Brain pericyte (primary cell): ENCODE measurements at regions not wholly inside any gene's neighbourhood (a gene's known extent, or its start where the extent isn't known, plus 50 kb on each side); places are given as distances from the start of the nearest gene placed in this dataset.

Experiments
- DNase-seq: peaks from one replicate; pipeline ENCODE4 v3.0.0-alpha.2; 2012; ENCODE audit warnings: low read depth, low spot score

DNA sequence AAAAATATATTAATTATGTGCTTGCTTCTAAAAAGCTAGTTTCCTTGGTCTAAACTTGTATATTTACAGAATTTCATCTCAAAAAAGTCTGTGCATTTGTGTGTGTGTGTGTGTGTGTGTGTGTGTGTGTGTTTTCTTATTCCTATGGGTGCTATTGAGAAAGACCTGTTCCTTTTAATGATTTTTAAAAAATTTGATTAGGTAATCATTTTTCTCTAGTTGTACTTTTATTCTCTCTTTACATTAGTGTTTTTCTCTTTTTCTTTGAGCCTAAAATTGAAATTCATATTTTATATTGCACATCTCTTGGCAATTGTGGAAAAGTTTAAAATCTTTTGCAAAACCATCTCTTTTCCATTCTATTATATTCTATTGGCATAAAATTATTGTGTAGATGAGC, 690.4 kb upstream of the NDST4 start:
- no peak for DNase-seq

DNA sequence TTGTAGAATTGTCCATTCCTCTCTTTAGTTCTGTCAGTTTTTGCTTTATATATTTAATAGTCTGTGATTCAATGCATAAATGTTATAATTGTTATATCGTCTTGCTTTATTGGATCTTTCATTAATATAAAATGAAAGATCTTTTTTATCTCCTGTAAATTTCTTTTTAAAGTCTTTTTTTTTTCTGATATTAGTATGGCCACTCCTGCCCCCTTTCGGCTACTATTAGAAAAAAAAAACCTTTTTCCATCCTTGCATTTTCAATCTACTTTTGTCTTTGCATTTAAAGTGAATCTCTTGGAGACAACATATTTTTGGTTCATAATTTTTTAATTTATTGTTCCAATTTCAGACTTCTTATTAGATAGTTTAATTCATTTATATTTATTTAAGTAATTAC, 677.4 kb upstream of the NDST4 start:
- DNase-seq = no peak

DNA sequence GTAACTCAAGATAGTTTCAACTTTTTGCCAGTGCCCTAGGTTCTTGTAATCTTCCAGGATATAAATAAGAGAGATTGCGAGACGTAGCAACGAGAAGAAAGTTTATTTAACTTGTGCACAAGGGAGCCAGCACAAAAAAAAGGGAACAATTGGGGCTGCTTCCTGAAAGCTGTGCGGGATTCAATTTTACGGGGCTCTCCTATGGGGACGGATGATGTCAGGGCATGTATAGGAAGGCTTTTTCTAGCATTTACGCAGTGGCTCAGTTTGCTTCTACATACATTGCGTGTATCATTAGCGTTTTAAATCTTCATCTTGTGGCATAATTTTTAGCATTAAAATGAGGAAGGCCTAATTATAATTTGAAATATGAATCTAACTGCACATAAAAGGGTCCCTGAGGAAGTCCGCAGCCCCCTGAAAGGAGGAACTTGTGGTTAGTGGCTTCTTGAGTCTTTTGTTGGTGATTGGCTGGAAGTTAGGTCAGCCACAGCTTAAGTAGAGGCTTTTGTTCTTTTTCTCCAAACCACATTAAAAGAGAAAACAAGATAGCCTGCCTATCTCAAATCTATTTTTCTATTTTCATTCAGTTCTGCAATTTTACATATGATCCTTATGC, 668.2 kb upstream of the NDST4 start:
- DNase-seq = no peak

GRCh38 chr4:115780835-115781234, 667.4 kb upstream of the NDST4 start:
- DNase-seq = no peak

DNA sequence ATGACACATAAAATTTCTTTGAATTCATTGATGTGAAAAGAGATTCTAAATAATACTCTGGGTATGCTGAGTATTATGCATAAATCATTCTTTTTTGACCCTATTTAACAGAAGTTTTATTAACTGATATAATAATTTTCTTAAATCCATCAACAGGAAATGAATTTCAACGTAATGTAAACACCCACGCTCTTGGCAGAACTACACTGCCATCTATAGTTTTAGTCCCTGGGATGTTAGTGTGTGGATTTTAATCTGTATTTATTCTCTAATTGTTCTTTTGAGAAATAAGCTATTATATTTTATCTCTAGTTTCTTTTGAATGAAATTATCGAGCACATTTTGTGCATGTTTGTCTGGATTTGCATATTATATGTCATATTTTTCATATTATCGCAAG, 666.8 kb upstream of the NDST4 start:
- DNase-seq = no peak

DNA sequence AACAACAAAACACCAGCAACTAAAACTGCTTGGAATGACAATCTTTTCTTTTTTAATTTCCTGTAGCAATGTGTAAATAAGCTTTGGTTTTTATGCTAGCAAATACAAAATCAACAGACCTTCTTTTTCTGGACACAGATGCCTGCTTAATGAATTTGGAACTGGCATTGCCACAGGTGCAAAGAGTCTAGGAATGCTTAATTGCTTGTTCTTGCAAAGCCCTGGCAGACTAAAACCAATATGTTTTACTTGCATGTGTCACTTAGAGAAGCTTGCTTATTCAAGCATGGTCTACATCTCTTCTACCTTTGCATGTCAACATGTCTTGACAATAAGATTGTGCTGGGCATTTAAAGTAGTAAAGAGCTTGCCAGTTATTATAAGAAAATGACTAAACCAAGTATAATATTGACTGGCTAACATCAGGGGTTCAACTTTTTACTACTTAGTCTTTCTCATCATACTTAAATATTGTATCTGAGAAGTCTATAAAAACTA, 656.7 kb upstream of the NDST4 start:
- DNase-seq = no peak

DNA sequence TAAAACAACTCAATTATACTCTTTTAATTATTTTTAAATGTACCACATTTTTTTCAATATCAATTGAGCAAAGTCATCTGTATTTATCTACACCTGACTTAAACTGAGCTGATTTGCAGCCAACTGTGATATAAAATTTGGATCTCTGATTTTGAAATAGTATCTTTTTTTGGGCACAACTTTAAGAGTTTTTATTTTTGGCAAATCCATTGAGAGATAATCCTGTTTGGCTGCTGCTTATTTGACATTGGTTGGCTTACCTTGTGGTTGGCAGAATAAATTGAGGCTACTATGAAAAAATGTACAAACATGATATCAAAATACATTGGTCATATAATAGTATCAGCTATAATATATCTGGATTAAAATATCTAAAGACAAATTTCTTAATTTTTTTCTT, 656.0 kb upstream of the NDST4 start:
- no peak for DNase-seq

DNA sequence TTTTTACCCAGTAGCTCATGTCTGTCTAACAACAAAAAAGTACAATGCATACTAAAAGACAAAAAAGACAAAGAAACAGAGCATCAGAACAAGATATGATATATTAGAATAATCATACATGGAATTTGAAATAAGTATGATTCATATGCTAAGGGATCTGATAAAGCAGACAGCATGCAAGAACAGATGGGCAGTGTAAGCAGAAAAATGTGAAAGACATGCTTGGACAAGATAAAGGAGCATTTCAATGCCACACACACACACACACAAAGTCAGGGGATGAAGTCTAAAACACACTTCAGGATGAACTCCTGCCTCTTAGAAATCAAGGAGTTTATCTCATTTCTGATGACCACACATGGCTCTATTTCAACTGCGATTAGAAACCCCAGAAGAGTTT, 649.6 kb upstream of the NDST4 start:
- no peak for DNase-seq

DNA sequence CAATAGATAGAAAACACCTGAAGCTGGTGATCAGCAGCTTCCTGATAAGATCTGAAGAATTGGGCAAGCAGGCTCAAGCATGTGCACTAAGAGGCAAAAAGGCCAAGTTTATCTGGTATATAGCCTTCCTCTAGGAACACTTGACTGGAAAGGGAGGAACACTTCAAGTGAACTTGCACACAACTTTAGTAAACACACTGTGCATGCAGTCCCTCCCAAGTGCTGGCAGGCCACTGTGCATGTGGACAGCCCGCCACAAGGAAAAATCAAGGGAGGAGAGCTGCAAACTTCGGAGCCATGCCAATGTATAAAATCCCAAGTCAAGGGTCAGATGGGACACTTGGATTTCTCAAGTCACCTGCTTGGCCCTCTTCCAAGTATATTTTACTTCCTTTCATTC, 645.8 kb upstream of the NDST4 start:
- no peak for DNase-seq

- no peak for DNase-seq
Observed at GRCh38 chr4:115749404-115749803, 636.0 kb upstream of the NDST4 start.

DNA sequence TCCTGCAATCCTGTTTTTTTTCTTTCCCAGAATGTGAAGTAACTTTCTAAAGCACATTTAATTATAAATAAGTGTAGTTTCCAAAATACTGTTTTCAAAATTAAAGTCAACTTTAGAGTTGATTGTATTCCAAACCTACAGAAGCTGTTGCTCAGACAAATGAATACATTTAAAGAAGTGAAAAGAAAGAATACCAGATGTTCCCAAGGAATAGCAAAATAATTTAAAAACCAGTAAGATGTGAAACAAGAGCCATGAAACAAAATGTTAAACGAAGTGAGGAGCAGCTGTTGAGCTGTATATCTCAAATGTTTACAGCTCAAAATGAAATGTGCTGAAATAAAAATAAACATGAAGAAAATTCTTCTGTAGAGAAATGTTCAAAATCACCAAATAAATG, 627.4 kb upstream of the NDST4 start:
- no peak for DNase-seq

DNA sequence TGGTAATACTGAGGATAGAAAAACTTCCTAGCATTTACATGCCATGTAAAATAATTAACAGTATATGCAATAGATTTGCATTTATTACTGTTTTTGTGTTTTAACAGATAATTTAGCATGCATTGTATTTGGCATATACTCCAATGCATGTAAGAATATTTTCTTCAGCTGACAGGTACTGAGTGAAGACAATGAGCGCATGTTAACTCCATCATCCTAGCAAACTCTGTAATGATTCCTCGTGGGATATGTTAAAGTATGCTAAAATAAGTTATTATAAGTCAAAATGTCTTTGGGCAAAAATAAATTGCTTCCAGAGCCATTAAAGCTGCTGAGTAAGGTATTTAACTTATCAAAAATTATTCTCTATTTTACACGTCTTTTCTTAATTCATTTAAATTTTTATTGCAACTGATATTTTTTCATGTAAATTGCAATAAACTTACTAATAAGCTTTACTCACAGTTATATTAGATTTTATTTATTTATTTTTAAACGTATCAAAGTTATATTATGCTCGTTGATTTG, 616.4 kb upstream of the NDST4 start:
- no peak for DNase-seq

GRCh38 chr4:115723621-115724020, 610.2 kb upstream of the NDST4 start:
- DNase-seq = no peak

GRCh38 chr4:115720611-115721010, 607.2 kb upstream of the NDST4 start:
- DNase-seq = no peak

DNA sequence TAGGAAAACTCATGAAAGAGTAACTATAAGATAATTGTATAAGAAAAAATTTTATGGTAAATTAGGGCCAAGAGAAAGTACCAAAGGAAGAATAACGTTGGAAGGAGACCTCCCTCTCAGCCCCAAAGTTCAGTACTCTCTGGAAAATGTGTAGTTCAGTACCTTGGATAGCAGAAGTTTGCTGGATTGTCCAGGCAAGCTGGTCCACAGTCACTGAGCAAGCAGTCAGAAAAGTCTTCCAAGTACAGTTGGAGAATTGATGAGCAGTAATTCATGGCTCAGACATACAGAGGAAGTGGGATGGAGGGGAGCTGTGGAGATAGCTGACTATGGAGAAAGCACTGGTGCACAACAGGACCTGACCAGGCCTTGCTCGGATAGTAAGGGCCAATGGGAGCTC, 598.2 kb upstream of the NDST4 start:
- no peak for DNase-seq

- DNase-seq = no peak
Observed at GRCh38 chr4:115688961-115689360, 575.5 kb upstream of the NDST4 start.

GRCh38 chr4:115687052-115687755, 573.8 kb upstream of the NDST4 start:
- no peak for DNase-seq

DNA sequence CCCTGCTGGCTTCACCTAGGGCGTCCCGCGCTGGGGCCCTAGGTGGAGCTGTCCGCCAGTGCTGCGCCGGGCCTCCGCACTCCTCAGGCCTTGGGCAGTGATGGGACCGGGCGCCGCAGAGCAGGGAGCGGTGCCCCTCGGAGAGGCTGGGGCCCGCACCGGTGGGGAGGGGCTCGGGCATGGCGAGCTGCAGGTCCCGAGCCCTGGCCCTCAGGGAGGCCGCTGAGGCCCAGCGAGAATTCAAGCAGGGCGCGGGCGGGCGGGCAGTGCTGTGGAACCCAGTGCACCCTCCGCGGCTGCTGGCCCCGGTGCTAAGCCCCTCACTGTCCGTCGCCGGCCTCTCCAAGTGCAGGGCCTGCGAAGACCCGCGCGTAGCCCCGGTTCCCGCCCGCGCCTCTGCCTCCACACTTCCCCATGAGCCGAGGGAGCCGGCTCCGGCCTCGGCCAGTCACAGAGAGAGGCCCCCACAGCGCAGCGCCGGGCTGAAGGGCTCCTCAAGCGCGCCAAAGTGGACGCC, 565.1 kb upstream of the NDST4 start:
- no peak for DNase-seq

DNA sequence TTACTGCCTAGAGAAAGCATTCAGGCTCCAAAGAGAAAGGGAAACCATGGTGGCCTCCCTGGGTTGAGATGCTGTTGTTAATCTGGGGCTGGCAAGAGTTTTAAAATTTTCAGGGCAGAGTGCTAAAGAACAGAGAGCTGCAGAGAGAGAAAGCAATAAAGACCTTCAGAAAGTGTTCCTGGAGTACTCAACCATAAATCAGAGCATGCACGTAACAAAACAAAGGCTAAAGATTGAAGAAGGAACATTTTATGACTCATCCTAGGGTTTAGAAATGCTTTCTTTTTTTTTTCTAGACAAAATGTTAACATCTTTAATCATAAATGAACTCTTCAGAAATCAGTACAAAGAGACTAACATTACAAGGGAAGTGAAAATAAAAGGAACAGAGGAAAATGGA, 562.3 kb upstream of the NDST4 start:
- no peak for DNase-seq

DNA sequence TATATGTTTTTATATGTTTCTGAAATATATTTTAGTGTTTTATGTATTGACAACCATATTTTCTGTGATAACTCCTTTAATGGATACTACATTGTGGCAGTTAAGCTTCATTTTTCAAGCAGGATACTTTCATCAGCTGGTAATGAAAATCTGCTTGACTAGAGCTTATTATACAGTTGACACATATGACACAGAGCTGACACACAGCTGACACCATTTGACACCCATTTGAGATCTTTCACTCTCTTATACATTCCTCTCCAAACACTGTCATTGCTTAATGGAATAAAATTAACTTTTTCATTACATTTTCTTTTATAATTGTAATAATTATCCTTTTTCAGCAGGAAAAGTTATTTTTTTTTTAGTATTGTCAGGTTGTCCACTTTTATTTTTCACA, 561.1 kb upstream of the NDST4 start:
- DNase-seq = no peak

DNA sequence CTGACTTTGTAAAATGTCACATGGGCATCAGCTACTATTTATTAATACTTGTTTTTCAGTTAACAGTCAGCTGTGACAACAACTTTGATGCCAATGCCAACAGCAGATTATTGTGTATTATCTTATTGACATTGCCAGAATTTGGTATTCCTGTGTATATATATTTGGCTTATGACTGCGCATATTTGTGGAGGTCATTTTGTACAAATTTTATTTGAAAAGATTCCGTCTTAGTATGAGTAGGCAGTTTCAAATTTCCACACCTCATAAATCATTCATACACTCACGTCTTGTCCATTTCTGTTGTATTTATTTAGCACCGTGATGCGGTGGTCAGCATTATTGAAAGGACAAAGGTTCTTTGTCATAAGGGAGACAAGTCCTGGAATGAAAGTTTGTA, 558.2 kb upstream of the NDST4 start:
- DNase-seq = no peak

- no peak for DNase-seq
Observed at GRCh38 chr4:115670930-115671329, 557.5 kb upstream of the NDST4 start.

DNA sequence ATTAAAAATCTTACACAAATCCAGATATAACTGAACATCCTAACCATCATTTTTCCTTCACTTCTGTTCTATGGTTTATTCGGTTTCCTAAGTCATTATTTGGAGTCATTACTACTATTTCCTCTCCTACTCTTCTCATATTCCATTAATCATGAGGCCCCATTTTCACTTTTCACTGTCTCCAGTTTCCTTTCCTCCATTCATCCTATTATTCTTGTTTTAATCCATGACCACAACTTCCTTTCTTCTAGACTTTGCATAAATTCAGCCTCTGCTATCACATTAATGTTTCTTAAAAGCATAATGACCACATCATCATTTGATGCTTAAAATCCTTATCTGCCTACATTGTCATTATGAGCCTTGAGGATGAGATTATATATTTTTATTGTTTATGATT, 555.0 kb upstream of the NDST4 start:
- DNase-seq = no peak
